Neural progenitor cell (in vitro differentiated cells): ENCODE measurements at regions not wholly inside any gene's neighbourhood (a gene's known extent, or its start where the extent isn't known, plus 50 kb on each side); places are given as distances from the start of the nearest gene placed in this dataset.

Experiments
- DNase-seq: peaks from one replicate; pipeline ENCODE4 v3.0.0-alpha.2; 2016; ENCODE audit warnings: low spot score
- H2AFZ ChIP-seq: fragments of 200-600 bp; sonication (generic); replicated peaks from 2 replicates; pipeline ENCODE4 v1.6.1; 2016; ENCODE audit warnings: antibody characterized with exemption
- H3F3A ChIP-seq: fragments of 200-600 bp; sonication (generic); 2 replicates; pipeline ENCODE4 v1.6.1; 2016; ENCODE audit warnings: antibody characterized with exemption, low read depth
- H3K27ac ChIP-seq: fragments of 200-600 bp; sonication (generic); 2 replicates; pipeline ENCODE4 v1.5.1; 2016; ENCODE audit warnings: mild to moderate bottlenecking
- H3K27me3 ChIP-seq: fragments of 200-600 bp; sonication (generic); 2 replicates; pipeline ENCODE4 v1.6.1; 2016; ENCODE audit warnings: mild to moderate bottlenecking, moderate library complexity
- H3K36me3 ChIP-seq: fragments of 200-600 bp; sonication (generic); 2 replicates; pipeline ENCODE4 v1.5.1; 2016
- H3K4me1 ChIP-seq: fragments of 200-600 bp; sonication (generic); 2 replicates; pipeline ENCODE4 v1.6.1; 2016; ENCODE audit warnings: mixed run types
- H3K4me2 ChIP-seq: fragments of 200-600 bp; sonication (generic); 2 replicates; pipeline ENCODE4 v1.6.1; 2016
- H3K4me3 ChIP-seq: fragments of 200-600 bp; sonication (generic); 2 replicates; pipeline ENCODE4 v1.5.1; 2016
- H3K79me2 ChIP-seq: fragments of 200-600 bp; sonication (generic); 2 replicates; pipeline ENCODE4 v1.6.1; 2016; ENCODE audit warnings: low read depth
- H3K9ac ChIP-seq: fragments of 200-600 bp; sonication (generic); 2 replicates; pipeline ENCODE4 v1.6.1; 2016
- H3K9me3 ChIP-seq: fragments of 200-600 bp; sonication (generic); 2 replicates; pipeline ENCODE4 v1.5.1; 2016; ENCODE audit warnings: low read depth
- H4K20me1 ChIP-seq: fragments of 200-600 bp; sonication (generic); 2 replicates; pipeline ENCODE4 v1.6.1; 2016; ENCODE audit warnings: low read depth
- H3K27ac Mint-ChIP-seq: 3 replicates; pipeline ENCODE4 v1.8.0; 2021; ENCODE audit warnings: mixed read lengths
- H3K27me3 Mint-ChIP-seq: 2 replicates; pipeline ENCODE4 v1.8.0; 2022; ENCODE audit warnings: low read depth, mild to moderate bottlenecking, inconsistent platforms, moderate library complexity, mixed read lengths; ENCODE audit not compliant: insufficient read depth
- H3K36me3 Mint-ChIP-seq: 3 replicates; pipeline ENCODE4 v1.8.0; 2021; ENCODE audit warnings: mixed read lengths
- H3K4me1 Mint-ChIP-seq: 3 replicates; pipeline ENCODE4 v1.8.0; 2021; ENCODE audit warnings: mixed read lengths
- H3K4me3 Mint-ChIP-seq: 3 replicates; pipeline ENCODE4 v1.8.0; 2021; ENCODE audit warnings: mild to moderate bottlenecking, moderate library complexity, mixed read lengths
- H3K9me3 Mint-ChIP-seq: 3 replicates; pipeline ENCODE4 v1.8.0; 2020; ENCODE audit warnings: mixed read lengths
- EZH2 ChIP-seq: fragments of 200-600 bp; sonication (generic); IDR thresholded peaks from 2 replicates; pipeline ENCODE4 v1.6.1; 2017; ENCODE audit warnings: antibody characterized with exemption, mild to moderate bottlenecking, moderate library complexity
- EZH2phosphoT487 ChIP-seq: fragments of 200-600 bp; sonication (generic); IDR thresholded peaks from 2 replicates; pipeline ENCODE4 v1.6.1; 2017; ENCODE audit warnings: antibody characterized with exemption
- TF ChIP-seq, protein P1 (sequence below): fragments of 200-600 bp; sonication (generic); IDR thresholded peaks from 2 replicates; pipeline ENCODE4 v1.5.1; 2017; ENCODE audit warnings: antibody characterized with exemption, mild to moderate bottlenecking

DNA sequence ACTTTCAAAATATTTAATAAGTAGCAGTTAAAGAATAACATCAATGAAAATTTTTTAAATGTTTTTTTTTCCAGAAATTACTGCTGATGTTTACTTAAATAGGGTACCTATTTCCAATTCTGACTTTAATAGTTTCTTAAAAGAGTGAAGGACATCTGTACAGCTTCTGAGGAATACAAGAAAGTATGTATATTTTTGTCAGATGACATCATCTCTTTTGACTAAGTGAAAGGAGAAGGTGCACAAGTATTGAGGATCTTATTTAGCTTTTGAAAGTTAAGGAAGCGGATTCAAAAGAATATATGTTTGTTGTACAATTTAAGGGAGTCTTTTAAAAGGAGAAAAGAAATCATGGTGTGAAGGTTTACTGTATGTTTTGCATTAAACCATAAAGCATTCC, 90.0 kb upstream of the SLC35B3 start:
- Histone ChIP-seq H3K27ac (no peak overlapping the region), H3K4me3 (no peak overlapping the region), H3F3A (no peaks in the 10 kb centered on the region), H4K20me1 (no peaks in the 10 kb centered on the region), H2AFZ (no peak overlapping the region), H3K4me1 (peaks cover under 1% of the 10 kb centered on the region), H3K9ac (no peak overlapping the region), H3K27me3 (no peaks in the 10 kb centered on the region), H3K4me2 (no peak overlapping the region), H3K9me3 (no peaks in the 10 kb centered on the region), H3K36me3 (no peaks in the 10 kb centered on the region), H3K79me2 (no peaks in the 10 kb centered on the region)
- Mint-ChIP-seq H3K36me3 (no peaks in the 10 kb centered on the region), H3K4me3 (no peak overlapping the region), H3K9me3 (peaks cover 3% of the 10 kb centered on the region), H3K27me3 (peaks cover 3% of the 10 kb centered on the region), H3K27ac (no peak overlapping the region), H3K4me1 (peaks cover 8% of the 10 kb centered on the region)
- DNase-seq, result no peak
- TF ChIP-seq EZH2phosphoT487 (no peak), EZH2 (no peak)
- TF ChIP-seq, protein P1, sequence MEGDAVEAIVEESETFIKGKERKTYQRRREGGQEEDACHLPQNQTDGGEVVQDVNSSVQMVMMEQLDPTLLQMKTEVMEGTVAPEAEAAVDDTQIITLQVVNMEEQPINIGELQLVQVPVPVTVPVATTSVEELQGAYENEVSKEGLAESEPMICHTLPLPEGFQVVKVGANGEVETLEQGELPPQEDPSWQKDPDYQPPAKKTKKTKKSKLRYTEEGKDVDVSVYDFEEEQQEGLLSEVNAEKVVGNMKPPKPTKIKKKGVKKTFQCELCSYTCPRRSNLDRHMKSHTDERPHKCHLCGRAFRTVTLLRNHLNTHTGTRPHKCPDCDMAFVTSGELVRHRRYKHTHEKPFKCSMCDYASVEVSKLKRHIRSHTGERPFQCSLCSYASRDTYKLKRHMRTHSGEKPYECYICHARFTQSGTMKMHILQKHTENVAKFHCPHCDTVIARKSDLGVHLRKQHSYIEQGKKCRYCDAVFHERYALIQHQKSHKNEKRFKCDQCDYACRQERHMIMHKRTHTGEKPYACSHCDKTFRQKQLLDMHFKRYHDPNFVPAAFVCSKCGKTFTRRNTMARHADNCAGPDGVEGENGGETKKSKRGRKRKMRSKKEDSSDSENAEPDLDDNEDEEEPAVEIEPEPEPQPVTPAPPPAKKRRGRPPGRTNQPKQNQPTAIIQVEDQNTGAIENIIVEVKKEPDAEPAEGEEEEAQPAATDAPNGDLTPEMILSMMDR, result no peak

DNA sequence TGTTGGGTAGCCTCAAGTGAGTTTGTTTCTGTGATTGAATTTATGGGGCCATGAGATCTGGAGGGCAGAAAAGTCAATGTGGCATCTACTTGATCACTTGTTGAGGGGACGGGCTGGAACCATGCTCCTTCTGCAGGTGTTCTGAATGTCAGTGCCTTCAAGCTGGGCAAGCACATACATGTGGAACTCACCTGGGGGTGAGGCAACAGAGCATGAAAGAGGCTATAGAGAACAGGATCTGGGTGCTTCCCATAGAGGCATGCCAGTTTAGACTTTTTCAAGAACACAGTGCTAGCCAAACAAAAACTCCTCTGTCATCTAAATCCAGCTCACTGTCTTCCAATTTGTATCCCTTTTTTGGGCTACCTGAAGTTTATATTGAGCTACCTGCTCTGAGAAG, 77.8 kb upstream of the SLC35B3 start:
- Histone ChIP-seq H3K9ac (no peak overlapping the region), H2AFZ (no peak overlapping the region)

DNA sequence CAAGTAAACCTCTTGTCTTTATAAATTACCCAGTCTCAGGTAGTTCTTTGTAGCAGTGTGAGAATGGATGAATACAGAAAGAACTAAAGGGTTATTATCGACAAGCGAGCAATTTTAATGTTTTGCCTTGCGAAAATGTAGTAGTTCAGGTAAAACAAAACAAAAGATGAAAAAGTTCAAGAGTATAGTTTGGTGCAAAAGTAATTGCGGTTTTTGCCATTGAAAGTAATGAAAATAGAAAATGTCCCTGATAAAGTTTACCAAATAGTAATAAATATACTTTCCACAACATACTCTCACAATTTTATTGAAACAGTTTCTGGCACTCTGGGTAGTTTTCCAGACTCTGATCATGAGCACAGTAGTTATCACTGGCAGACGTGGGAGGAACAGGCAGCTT, 71.9 kb upstream of the SLC35B3 start:
- no peaks in the 10 kb centered on the region for H3K9me3 ChIP-seq
- H3K27ac ChIP-seq, result no peak overlapping the region
- H3K27ac Mint-ChIP-seq, result no peak overlapping the region
- TF ChIP-seq, protein P1, result no peak
- TF ChIP-seq EZH2phosphoT487 (no peak), EZH2 (no peak)
- no peaks in the 10 kb centered on the region for H3F3A ChIP-seq
- H4K20me1 ChIP-seq, result no peaks in the 10 kb centered on the region
- no peak for DNase-seq
- no peaks in the 10 kb centered on the region for H3K36me3 Mint-ChIP-seq
- no peaks in the 10 kb centered on the region for H3K79me2 ChIP-seq
- no peak overlapping the region for H3K9ac ChIP-seq
- no peaks in the 10 kb centered on the region for H3K27me3 ChIP-seq
- H3K9me3 Mint-ChIP-seq, result no peaks in the 10 kb centered on the region
- H2AFZ ChIP-seq, result no peak overlapping the region
- no peaks in the 10 kb centered on the region for H3K27me3 Mint-ChIP-seq
- no peak overlapping the region for H3K4me2 ChIP-seq
- H3K4me1 ChIP-seq, result peaks cover 17% of the 10 kb centered on the region
- H3K4me3 ChIP-seq, result no peak overlapping the region
- peaks cover 10% of the 10 kb centered on the region for H3K4me1 Mint-ChIP-seq
- no peak overlapping the region for H3K4me3 Mint-ChIP-seq
- H3K36me3 ChIP-seq, result no peaks in the 10 kb centered on the region

More for the DNA sequence above, 77.8 kb upstream of the SLC35B3 start:
- H3K4me1 ChIP-seq, result no peaks in the 10 kb centered on the region
- H3K36me3 ChIP-seq, result no peaks in the 10 kb centered on the region
- no peaks in the 10 kb centered on the region for H3F3A ChIP-seq
- no peak for DNase-seq
- H3K9me3 ChIP-seq, result no peaks in the 10 kb centered on the region
- no peak overlapping the region for H3K27ac ChIP-seq
- no peak overlapping the region for H3K4me3 ChIP-seq
- Mint-ChIP-seq H3K4me1 (no peaks in the 10 kb centered on the region), H3K36me3 (no peaks in the 10 kb centered on the region), H3K4me3 (no peak overlapping the region), H3K27ac (no peak overlapping the region), H3K27me3 (no peaks in the 10 kb centered on the region), H3K9me3 (no peaks in the 10 kb centered on the region)
- no peaks in the 10 kb centered on the region for H3K27me3 ChIP-seq
- no peaks in the 10 kb centered on the region for H4K20me1 ChIP-seq
- H3K4me2 ChIP-seq, result no peak overlapping the region
- no peaks in the 10 kb centered on the region for H3K79me2 ChIP-seq
- TF ChIP-seq EZH2, result no peak
- TF ChIP-seq, protein P1, result no peak
- no peak for TF ChIP-seq EZH2phosphoT487

DNA sequence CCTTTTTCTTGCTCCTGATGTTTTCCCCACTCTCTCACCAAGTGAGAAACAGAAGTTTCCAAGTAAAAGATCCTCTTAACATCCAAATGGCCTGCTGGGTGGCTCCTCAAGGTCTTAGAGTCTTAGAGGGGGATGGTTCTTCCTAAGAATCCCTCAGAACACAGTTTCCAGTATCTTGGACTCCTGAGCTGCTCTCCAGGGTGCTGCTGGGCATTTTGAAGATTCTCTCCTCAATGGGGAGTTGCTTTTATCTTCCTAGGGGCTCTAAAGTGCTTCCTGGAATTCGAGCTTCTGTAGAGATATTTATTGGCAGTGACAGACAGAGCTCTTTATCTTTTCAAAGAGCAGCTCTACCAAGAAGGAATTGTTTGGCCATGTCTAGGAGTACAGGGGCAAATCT, 70.8 kb upstream of the SLC35B3 start:
- Histone ChIP-seq H3K36me3 (no peaks in the 10 kb centered on the region), H3K27ac (no peak overlapping the region), H3K4me1 (peaks cover 17% of the 10 kb centered on the region), H3F3A (no peaks in the 10 kb centered on the region), H3K4me2 (no peak overlapping the region), H4K20me1 (no peaks in the 10 kb centered on the region), H3K4me3 (no peak overlapping the region), H3K27me3 (no peaks in the 10 kb centered on the region), H3K9ac (no peak overlapping the region), H2AFZ (no peak overlapping the region), H3K79me2 (no peaks in the 10 kb centered on the region), H3K9me3 (no peaks in the 10 kb centered on the region)
- no peak overlapping the region for H3K4me3 Mint-ChIP-seq
- no peak overlapping the region for H3K27ac Mint-ChIP-seq
- peaks cover 10% of the 10 kb centered on the region for H3K4me1 Mint-ChIP-seq
- TF ChIP-seq, protein P1, result no peak
- no peak for TF ChIP-seq EZH2phosphoT487
- no peak for TF ChIP-seq EZH2
- peak; percentile 41 for DNase-seq
- H3K9me3 Mint-ChIP-seq, result no peaks in the 10 kb centered on the region
- no peaks in the 10 kb centered on the region for H3K27me3 Mint-ChIP-seq
- no peaks in the 10 kb centered on the region for H3K36me3 Mint-ChIP-seq
